HG03520 (cell line): ENCODE measurements at regions not wholly inside any gene's neighbourhood (a gene's known extent, or its start where the extent isn't known, plus 50 kb on each side); places are given as distances from the start of the nearest gene placed in this dataset.
A peak's percentile ranks its signal among the peaks of the same experiment; 100 is the strongest.
"Not testable (repeated sequence)": the region's sequence is repeated elsewhere in the genome, so short reads cannot be mapped to it uniquely, and the experiment has no call there.

Experiments used
- ATAC-seq: cut with Tn5 transposase; IDR thresholded peaks from one replicate; pipeline ENCODE4 v1.9.1; 2021; ENCODE audit warnings: mild to moderate bottlenecking, moderate library complexity; ENCODE audit not compliant: unreplicated experiment

DNA sequence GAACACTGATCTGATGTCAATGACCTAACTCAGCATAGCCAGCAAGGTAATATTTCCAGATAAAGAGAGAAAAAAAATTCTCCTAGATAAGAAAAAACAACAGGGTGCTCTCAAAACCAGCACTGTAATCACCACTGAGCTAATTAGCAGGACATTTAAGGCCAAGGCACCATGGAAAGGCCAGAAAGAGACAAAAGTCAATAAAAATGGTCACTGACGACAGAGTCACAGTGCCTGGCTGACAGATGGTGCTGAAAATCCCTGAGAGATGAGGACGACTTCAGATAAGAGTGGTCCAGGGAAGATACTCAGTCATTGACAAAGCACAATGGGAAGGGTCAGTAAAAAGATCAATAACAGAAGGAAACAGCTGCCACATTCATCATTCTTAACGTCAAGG is 186.7 kb downstream of the SPATA31A6 start:
- ATAC-seq, result not testable (repeated sequence)

- ATAC-seq, result not testable (repeated sequence)
Measured at GRCh38 chr9:42371417-42371816, 188.0 kb downstream of the SPATA31A6 start.

DNA sequence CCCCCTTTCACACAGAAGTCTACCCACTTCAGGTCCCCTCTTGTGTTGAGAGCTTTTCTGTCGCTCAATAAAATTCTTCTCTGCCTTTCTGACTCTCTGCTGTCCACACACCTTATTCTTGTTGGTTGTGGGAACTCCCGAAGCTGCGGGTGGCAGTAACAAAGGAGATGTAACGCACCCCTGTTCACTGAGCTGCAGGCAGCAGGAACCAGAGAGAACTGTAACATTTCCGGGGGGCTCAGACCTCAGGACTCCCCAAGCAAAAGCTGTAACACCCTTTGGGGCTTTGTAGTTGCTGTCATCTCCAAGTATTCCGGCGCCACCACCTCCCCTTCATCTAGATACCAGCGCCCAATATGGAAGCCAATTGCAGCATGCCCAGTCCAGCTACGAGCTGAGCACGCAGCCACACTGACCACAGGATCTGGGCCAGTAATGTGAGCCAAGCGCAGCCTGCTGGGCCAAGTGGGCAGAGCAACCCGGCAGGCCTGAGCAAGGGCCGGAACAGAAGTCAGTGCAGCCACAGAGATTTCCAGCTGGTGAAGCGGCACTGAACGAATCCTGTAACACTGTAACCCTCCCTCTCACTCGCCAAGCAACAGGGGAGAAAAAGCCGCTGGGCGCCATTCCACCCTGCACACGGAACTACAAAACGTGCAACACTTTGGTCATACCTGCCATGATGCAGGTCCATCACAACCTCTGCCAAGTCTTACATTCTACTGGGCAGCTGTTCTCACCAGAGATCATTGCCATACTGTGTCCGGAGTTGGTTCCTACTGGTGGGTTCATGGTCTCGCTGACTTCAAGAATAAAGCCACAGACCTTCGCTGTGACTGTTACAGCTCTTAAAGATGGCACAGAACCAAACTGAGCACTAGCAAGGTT is 194.3 kb downstream of the SPATA31A6 start:
- not testable (repeated sequence) for ATAC-seq

DNA sequence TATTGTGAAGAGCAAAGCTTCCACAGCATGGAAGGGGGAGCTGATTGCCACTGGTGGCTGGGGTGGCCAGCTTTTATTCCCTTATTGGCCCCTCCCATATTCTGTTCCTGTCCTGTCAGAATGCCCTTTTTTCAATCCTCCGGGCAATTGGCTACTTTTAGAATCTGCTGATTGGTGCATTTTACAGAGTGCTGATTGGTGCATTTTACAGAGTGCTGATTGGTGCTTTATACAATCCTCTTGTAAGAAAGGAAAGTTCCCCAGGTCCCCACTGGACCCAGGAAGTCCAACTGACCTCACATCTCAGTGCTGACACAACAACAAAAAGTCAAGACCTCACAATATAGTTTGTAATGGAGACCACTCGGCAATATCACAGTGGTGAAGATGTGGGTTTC is 195.0 kb downstream of the SPATA31A6 start:
- ATAC-seq, result no peak

- not testable (repeated sequence) for ATAC-seq
Measured at GRCh38 chr9:42379602-42380001, 196.1 kb downstream of the SPATA31A6 start.

GRCh38 chr9:42384585-42384984 is 201.1 kb downstream of the SPATA31A6 start:
- ATAC-seq, result not testable (repeated sequence)

DNA sequence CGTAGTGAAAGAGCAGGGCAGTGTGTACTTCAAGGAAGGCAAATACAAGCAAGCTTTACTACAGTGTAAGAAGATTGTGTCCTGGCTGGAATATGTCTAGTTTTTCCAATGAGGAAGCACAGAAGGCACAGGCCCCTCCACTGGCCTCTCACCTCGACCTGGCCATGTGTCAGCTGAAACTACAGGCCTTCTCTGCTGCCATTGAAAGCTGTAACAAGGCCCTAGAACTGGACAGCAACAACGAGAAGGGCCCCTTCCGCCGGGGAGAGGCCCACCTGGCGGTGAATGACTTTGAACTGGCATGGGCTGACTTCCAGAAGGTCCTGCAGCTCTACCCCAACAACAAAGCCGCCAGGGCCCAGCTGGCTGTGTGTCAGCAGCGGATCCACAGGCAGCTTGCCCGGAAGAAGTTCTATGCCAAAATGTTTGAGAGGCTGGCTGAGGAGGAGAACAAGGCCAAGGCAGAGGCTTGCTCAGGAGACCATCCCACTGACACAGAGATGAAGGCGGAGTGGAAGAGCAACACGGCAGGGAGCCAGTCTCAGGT is 202.2 kb downstream of the SPATA31A6 start:
- not testable (repeated sequence) for ATAC-seq

- ATAC-seq, result no peak
Measured at GRCh38 chr9:42386477-42386876, 203.0 kb downstream of the SPATA31A6 start.

DNA sequence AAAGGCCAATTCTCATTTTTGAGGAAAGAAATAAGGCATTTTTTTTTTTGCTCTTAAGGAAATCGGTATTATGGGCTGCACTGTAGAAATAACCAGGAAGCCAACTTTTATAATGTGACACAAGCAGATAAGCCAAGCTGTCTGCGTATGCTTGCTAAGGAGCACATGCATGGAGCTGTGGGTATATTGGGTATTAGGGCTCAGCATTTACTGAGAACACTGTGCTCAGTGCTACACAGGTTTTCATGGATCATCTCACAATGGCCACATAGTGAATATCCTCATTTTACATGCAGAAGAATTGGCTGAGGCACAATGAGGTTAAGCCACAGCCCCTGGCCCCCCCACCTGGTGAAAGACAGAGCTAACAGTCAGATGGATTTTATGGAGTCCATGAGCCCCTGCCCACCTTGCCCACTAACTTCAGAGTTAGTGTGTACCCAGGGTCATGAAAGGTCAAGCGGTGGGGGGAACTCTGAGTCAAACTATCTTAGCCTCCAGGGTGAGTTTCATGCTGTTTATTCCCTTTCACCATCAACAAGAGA is 204.8 kb downstream of the SPATA31A6 start:
- no peak for ATAC-seq

DNA sequence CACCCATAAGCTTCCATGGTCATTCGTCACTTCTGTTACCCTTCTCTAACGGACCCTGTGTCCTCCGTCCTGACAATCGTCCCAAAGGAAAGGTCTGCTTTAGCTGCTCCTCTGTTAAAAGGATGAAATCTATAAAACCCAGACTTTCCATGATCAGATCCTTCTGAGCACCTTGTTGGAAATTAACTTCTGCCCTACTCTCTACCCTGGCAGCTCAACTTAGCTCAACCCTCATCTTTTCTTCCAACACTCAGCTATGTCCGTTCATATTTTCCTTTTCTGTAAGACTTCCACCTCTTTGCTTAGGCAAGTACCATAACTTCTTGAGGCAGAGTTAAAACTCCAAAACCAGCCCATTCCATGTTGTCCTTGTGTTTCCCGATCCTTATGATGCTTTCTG is 205.4 kb downstream of the SPATA31A6 start:
- no peak for ATAC-seq

DNA sequence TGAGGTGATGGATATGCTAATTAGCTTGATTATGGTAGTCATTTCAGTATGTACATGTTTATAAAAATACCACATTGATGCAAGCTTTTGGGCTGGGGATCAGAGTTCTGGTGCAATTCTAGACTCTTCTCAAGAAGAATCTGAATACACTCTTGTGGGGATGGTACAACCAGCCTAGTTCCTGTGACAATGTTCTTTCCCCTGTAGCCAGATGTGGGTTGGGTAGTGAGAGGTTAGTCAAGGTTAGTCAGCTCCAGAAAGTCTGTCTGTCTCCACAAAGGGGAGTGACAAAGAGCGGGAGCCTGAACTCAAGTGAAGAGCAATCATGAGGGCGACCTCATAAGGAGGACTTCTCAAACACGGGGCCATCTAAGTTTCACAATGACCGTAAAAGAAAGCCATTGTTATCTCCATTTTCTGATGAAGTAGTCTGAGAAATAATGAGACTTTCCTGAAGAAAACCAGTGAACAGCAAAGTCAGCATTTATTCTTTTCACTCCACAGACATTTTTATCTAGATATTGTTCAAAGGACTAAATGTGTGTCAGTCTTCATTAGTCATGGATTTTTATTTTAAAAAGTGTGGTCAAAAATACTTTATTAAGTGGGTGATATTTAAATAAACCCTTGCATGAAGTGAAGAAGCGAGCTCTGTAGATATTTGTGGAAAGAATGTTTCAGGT is 209.5 kb downstream of the SPATA31A6 start:
- ATAC-seq, result not testable (repeated sequence)

GRCh38 chr9:42396318-42396717 is 212.9 kb downstream of the SPATA31A6 start:
- ATAC-seq, result no peak

DNA sequence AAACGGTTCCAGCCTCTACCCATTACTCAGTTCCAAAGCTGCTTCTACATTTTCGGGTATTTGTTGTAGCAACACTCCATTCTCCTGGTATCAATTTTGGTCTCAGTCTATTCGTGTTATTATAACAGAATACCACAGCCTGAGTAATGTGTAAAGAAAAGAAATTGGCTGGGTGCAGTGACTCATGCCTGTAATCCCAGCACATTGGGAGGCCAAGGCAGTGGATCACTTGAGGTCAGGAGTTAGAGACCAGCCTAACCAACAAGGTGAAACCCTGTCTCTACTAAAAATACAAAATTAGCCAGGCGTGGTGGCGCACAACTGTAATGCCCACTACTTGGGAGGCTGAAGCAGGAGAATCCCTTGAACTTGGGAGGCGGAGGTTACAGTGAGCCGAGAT is 213.9 kb downstream of the SPATA31A6 start:
- not testable (repeated sequence) for ATAC-seq

DNA sequence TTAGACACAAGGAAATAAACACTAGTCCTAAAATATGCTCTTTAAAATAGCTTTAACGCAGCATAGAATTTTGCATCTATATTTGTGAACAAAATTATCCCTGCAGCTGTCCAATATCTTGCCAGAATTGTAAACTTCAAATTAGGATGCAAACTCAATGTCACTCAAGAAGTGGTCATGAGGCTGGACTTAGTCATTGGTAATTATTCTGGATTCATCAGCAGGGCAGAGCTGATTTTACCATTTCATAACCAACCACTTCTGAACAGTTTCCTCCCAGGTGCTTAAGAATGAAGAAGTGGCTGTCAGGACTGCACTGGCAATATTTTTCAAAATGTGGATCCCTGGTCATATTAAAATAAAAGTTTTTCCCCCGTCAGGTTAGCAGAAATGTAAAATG is 219.5 kb downstream of the SPATA31A6 start:
- not testable (repeated sequence) for ATAC-seq

DNA sequence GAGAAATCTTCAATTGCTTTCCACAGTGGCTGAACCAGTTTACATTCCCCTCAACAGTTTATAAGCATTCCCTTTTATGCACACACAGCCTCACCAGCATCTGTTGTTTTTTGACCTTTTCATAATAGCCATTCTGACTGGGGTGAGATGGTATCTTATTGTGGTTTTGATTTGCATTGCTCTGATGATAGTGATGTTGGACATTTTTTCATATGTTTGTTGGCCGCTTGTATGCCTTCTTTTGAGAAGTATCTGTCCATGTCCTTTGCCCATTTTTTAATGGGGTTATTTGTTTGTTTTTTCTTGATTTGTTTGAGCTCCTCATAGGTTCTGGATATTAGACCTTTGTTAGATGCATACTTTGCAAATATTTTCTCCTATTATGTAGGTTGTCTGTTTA is 226.1 kb downstream of the SPATA31A6 start:
- ATAC-seq, result not testable (repeated sequence)

GRCh38 chr9:42412354-42412753 is 228.9 kb downstream of the SPATA31A6 start:
- ATAC-seq, result not testable (repeated sequence)

DNA sequence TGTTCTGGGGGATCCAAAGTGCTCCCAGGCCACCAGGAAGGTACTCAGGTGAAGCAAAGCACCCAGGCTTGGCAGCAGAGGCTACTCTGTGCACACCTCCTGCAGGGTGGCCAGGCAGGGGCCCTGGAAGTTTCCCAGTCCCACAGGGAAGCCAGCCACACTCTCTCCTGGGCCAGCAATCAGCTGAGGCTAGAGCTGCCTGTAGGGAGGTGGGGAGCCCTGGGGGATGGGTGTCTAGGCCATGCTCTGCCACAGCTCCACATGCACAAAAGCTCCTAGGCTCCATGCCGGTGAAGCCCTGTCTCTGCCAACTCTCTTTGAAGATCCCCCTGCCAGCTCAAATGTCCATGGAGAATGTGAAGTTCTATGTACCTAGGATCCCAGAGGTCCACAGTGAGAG is 231.4 kb downstream of the SPATA31A6 start:
- not testable (repeated sequence) for ATAC-seq

- ATAC-seq, result not testable (repeated sequence)
Measured at GRCh38 chr9:42419652-42420051, 236.2 kb downstream of the SPATA31A6 start.

DNA sequence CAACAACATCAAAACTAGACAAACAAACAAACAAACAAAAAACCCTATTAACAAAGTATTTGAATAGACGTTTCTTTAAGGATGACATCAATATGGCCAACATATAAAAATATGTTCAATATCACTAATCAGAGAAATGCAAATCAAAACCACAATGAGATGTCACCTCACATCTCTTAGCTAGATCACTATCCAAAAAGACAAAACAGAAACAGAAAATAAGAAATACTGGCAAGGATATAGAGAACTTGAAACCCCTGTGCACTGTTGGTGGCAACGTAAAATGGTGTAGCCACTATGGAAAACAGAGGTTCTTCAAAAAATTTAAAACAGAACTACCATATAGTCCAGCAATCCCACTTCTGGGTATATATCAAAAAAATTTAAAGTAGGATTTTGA is 236.9 kb downstream of the SPATA31A6 start:
- peak; percentile 76 for ATAC-seq

- not testable (repeated sequence) for ATAC-seq
Measured at GRCh38 chr9:42421630-42422029, 238.2 kb downstream of the SPATA31A6 start.
